NCI-H1417 (cell line): ENCODE measurements at regions not wholly inside any gene's neighbourhood (a gene's known extent, or its start where the extent isn't known, plus 50 kb on each side); places are given as distances from the start of the nearest gene placed in this dataset.

Experiments
- DNase-seq, 3 experiments: peaks; one replicate each; lab custom pipeline; 2025; lab: John Stamatoyannopoulos, UW

DNA sequence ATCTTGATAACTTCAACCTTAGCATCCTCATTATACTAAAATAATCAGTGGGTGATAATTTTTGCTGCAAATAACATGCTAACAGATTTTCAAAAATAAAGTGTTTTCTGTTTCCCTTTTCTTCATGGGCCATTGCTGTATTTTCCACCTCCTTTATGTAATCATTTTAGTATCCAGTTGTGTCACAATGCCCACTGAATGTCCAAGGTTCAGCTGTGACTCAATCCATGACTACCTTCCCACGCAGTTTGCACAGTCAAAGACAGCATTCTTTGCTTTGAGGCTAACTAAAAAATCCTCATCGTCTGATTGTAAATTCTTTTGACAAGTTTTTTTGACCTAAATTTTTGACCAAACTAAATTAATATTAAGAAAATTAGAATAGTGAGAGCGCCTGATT is 474.1 kb downstream of the FLRT2 start:
- DNase-seq, result no peak

DNA sequence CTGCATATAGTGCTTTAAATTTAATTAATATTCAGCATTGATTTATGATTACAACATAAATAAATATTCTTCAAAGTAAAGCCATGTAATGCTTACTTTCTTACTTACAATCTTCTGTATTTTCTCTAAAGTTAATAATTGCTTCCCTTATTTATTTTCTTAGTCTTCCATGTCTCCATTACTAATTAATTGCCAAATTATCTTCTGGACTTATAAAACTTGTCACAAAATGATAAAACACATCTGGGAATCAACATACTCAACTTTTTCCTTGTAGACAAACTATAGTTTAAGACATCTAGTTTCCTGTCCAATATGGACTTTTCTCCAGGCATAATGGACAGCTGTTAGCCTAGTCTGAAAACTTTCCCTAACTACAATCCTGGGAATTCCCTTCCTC is 466.6 kb downstream of the FLRT2 start:
- no peak for DNase-seq

DNA sequence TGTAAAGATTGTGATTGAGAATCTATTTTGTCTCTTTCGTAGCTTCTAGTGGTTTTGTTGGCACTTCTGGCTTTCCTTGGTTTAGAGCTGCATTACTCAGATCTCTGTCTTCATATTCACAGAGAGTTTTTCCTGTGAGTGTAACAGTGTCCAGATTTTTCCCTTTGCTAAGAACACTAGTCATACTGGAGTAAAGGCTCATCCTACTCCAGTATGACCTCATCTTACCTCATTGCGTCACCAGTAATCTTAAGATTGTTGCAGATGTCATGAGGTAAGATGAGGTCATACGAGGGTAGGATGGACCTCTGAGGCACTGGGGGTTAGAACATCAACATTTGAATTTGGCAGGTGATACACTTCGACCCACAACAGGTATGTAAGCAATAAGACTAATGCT is 461.2 kb downstream of the FLRT2 start:
- no peak for DNase-seq

GRCh38 chr14:85987907-85988306 is 458.0 kb downstream of the FLRT2 start:
- DNase-seq, result no peak

DNA sequence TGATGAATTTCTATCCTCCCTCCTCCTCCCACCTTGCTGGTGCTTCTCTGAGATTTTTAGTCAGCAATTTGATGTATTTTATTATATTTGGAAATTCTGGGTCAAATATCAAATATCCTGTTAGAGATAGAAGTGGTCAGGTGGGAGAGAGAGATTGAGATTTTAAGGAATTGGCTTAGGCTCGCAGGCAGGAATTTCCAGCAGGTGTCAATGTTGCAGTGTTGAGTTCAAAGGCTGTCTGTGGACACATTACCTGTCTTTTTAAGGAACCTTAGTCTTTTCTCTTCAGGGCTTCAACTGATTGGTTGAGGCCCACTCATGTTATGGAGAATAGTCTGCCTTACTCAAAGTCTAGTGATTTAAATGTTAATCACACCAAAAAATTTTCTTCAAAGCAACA is 457.3 kb downstream of the FLRT2 start:
- no peak for DNase-seq

- no peak for DNase-seq
Observed at GRCh38 chr14:85978582-85979250, 448.8 kb downstream of the FLRT2 start.

- DNase-seq, result no peak
Observed at GRCh38 chr14:85974602-85975001, 444.7 kb downstream of the FLRT2 start.

DNA sequence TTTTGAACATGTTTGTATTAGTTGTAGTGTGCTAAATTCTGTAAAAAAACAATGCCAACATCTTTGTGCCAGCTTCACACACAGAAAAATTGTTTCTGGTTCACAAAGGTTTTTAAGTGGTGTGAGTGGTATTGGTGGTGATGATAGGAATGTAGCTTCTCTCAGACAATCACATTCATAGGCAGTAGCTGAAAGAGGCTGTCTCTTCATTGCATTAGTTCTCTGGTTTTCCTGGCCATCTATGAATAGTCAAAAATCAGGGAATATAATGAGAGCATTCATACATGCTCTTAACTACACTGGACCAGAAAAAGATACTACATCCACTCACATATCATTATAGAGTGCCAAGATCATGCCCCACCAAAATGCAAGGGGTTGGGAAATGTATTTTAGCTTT is 433.5 kb downstream of the FLRT2 start:
- DNase-seq, result no peak

- no peak for DNase-seq
Observed at GRCh38 chr14:85960756-85961155, 430.8 kb downstream of the FLRT2 start.

- DNase-seq, result no peak
Observed at GRCh38 chr14:85959063-85959462, 429.1 kb downstream of the FLRT2 start.

GRCh38 chr14:85958069-85958468 is 428.1 kb downstream of the FLRT2 start:
- DNase-seq, result no peak

DNA sequence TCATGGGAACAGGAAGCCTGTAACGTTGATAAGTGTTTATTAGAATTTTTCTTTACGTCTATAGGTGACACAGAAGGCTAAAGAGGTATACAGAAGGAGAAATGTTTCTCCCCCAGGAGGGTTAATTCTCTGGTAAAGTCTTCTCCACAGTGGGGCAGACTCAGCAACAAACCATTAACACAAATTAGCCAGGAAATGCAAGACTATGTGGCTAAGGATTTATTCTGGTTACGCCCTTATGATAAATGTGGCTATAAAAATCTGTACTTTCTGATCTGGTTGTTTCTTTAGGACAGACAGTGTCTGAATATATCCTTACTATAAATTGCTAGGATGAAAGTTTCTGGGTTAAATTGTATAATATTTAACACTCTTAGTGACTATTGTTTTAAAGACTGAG is 423.3 kb downstream of the FLRT2 start:
- no peak for DNase-seq

DNA sequence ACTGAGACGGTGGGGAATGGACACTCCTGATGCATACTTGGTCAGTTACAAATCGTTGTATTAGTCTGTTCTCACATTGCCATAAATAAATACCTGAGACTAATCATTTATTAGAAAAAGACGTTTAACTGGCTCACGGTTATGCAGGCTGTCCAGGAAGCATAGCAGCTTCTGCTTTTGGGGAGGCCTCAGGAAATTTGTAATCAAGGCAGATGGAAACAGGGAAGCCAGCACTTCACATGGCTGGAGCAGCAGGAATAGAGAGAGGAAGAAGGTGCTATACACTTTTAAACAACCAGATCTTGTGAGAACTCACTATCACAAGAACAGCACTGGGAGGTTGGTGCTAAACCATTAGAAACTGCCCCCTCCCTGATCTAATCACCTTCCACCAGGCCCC is 418.2 kb downstream of the FLRT2 start:
- no peak for DNase-seq

- DNase-seq, result no peak
Observed at GRCh38 chr14:85947461-85948139, 417.7 kb downstream of the FLRT2 start.

GRCh38 chr14:85943192-85943591 is 413.2 kb downstream of the FLRT2 start:
- DNase-seq, result no peak

- peak in 2 of 3 experiments; percentile 47 to 73 for DNase-seq
Observed at GRCh38 chr14:85934886-85935254, 404.9 kb downstream of the FLRT2 start.

GRCh38 chr14:85934123-85934885 is 404.4 kb downstream of the FLRT2 start:
- DNase-seq, result peak; percentile 47 to 78 (median 68)

GRCh38 chr14:85921241-85921640 is 391.3 kb downstream of the FLRT2 start:
- no peak for DNase-seq

- no peak for DNase-seq
Observed at GRCh38 chr14:85917716-85918115, 387.8 kb downstream of the FLRT2 start.

DNA sequence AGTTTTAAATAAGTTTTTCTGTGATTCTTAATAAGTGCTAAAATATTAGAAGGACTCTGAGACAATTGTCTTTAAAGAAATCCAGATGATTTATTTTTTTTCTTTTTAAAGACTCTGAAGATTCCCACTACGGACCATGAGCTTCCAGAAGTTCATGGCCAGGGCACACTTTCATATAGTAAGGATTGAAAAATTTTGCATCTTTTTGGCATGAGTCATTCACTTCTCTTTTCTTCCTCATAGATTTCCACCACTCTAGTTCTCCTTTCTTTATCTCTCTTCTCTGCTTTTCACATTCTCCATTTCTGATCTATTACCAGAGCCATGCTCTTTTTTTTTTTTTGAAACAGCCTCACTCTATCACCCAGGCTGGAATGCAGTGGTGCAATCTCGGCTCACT is 385.8 kb downstream of the FLRT2 start:
- no peak for DNase-seq

DNA sequence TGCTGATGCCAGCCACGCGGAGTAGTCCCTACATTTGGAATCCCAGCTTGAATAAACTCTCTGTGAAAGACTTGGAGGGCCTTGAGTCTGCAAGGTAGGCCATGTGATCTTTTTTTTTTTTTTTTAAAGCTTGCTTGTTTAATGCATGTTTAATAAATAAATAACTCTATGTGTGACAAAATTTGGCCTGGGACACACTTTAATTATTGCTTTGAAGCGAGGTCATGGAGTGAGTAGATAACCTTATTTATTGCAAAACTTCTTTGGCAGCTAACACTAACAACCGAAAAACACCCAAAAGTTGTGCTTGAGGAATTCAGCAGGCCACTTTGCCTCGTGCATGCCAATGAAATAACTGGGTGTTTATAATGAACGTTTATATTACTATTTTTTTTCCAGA is 382.2 kb downstream of the FLRT2 start:
- no peak for DNase-seq

DNA sequence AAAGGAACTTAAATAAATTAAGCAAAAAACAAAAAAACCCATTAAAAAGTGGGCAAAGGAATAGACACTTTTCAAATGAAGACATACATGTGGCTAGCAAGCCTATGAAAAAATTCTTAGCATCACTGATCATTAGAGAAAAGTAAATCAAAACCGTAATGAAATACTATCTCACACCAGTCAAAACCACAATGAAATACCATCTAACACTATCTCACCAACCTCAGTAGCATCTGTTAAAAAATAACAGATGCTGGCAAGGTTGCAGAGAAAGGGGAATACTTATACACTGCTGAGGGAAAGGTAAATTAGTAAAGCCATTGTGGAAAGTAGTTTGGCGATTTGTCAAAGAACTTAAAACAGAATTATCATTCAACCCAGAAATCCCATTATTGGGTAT is 381.1 kb downstream of the FLRT2 start:
- DNase-seq, result no peak

GRCh38 chr14:85909581-85909980 is 379.6 kb downstream of the FLRT2 start:
- no peak for DNase-seq
